HG02588 (cell line): ENCODE measurements at regions not wholly inside any gene's neighbourhood (a gene's known extent, or its start where the extent isn't known, plus 50 kb on each side); places are given as distances from the start of the nearest gene placed in this dataset.

ENCODE experiments used
- ATAC-seq: cut with Tn5 transposase; IDR thresholded peaks from one replicate; pipeline ENCODE4 v1.9.1; 2021; ENCODE audit warnings: mild to moderate bottlenecking, moderate library complexity; ENCODE audit not compliant: unreplicated experiment

DNA sequence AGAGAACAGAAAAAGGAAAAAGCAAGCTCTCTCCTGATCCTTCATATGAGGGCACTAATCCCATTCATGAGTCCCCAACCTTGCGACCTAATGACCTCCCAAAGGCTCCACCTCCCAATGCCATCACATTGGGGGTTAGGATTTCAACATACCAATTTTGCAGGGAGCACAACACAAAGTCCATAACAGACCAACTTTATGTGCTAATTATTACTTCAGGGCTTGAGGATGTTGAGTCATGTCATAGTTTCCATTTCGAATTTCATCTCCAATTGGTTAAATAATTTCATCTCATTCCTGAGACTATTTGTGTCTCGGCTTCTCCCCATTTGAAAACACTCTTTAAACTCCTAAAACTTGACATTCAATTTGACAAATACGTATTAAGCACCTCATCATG is 69.9 kb upstream of the KLF7 start:
- no peak for ATAC-seq

DNA sequence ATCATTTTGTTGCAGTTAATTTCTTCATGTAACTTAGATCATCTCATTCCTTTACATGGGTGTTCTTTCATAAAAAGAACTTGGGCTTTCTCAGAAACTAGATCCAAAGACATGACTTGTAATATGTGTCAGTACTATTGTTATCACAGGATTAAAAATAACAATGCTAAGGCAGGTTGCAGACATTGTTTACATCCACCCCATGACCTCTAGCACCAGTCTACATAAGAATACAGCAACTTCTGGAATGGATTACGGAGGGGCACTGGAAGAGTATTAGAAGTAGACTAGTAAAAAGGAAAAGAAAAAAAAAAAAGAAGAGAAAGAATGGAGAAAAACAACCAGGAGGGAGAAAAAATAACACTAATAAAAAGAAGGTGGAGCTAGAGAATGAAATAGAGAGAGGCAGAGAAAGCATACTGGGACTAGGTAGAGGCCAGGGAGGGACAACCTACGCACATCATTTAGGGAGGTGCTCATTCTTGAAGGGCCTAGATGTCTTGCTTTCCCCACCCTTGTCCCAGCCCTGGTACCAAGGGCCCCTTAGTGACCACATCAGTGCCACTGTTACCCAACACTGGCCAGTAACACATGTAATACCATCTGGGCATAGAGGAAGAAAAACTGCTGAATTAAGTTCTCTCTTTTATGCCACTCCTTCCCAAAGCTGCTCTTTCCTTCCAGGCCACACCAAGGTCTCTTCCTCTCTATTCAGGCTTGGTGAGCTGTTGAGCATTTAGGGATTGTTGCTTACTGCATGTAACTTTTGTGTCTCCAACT is 70.6 kb upstream of the KLF7 start:
- ATAC-seq = no peak

DNA sequence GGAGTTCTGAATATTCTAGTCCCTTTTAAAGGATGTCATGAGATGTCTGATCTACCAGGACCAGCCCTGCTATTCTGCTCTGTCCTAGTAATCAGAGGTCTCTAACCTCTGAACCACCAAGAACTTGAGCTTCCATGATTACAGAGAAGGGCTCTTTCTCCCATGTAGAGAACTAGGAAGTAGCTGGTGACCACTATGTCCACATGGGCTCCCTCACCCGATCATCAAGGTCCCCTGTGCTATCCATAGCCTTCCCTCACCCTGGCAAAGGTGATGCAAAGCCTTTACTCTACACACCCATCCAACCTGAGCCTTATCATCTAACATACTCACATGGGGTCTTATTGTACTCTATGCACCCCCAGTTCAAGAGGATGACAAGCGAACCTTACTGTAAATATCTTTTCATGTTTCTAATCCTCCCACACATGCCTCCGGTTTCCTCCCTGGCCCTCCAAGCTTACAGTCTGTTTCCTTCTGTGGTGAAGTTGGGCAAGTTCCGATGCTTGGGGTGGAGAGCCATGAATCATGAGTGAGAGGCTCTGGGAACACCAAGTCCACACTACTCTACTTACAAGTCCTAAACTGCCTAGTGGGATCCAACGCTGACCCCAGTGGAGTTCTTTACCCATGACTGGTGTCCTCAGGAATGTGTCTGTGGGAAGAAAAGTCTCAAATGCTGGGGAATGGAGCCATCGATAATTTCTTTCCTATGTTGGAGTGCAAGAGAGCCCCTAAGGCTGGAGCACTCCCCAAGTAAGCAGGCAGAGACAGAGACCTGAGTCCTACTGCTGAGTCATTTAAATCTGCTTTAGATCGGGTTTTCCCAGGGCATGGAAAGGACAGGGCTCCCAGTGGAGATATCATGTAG is 73.3 kb upstream of the KLF7 start:
- ATAC-seq = no peak

DNA sequence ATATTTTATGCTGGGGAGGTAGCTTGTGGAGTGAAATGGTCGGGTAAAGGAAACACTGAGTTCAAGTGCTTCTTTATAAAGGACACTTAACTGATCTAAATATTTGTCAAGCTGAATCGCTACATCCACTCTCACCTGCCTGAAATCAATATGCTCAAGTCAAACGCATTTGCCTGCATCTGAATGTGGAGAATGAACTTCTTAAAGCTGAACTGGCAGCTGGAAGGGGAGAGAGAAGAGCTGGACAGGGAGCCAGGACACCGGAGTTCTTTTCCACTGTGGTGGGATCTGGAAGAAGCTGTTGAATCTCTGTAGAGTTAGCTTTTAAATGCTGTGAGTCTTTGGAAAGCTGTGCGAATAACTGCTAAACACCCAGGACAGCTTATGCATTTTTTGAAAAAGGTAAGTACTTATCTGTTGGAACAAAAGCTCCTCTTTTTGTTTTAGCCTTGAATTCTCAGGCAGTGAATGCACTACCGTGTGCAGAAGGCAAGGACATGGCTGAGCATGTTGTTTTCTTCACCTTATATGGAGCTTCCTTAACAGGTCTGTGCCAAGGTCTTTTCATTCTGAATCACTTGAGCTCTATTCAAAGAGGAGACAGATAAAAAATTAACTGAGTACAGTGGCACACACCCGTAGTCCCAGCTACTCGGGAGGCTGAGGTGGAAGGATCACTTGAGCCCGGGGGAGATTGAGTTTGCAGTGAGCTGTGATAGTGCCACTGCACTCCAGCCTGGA is 74.2 kb upstream of the KLF7 start:
- no peak for ATAC-seq

DNA sequence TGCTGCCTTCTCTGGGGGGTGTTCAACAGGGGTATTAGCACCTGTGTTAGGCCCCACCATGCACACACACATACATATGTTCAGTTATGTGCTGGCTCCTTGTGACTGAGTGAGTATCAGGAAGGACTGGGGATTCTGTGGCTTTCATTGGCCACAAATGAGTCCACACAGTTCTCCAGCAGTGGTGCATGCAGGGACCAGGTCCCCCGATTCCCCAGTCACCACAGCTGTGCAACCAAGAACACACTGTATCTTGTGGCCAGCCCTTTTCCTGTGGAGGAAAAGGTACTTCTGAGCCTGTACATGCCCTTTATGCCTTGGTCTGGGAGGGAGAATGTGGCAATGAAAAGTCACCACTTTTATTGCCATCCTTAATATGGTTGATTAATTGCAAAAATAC is 74.9 kb upstream of the KLF7 start:
- ATAC-seq = no peak

DNA sequence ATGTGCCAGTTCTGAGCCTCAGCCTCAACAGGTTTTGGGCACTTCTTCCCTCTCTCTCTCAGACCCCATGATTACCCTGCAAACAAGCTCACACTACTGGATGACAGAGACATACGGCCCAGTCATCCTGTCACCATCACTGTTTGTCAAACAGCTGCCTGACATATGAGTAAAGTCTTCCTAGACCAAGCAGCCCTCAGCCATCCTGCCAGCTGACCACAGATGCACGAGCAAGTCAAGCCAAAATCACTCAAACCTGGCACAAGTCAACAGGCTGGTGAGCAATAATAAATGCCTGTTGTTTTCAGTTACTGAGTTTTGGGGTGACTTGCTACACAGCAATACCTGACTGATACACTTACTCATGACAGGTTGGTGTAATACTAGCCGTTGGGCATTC is 75.5 kb upstream of the KLF7 start:
- ATAC-seq = no peak

DNA sequence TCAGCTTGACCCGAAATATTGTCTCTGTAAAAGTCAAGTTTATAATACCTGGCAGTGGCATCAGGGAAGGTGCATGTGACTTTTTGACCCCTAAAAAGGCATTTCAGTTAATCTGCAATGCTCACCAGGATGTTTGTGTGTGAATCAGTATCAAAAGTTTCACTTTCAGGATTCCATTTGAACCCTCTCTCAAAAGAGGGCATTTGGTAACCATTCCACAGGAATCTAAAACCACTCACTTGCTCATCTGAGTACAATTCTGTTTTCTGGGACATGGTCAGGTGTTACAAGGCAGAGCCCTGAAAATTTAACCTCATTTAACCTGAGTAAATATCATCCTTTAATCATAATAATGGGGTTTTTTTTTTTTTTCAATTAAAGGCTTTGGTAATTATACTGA is 77.9 kb upstream of the KLF7 start:
- ATAC-seq = no peak

DNA sequence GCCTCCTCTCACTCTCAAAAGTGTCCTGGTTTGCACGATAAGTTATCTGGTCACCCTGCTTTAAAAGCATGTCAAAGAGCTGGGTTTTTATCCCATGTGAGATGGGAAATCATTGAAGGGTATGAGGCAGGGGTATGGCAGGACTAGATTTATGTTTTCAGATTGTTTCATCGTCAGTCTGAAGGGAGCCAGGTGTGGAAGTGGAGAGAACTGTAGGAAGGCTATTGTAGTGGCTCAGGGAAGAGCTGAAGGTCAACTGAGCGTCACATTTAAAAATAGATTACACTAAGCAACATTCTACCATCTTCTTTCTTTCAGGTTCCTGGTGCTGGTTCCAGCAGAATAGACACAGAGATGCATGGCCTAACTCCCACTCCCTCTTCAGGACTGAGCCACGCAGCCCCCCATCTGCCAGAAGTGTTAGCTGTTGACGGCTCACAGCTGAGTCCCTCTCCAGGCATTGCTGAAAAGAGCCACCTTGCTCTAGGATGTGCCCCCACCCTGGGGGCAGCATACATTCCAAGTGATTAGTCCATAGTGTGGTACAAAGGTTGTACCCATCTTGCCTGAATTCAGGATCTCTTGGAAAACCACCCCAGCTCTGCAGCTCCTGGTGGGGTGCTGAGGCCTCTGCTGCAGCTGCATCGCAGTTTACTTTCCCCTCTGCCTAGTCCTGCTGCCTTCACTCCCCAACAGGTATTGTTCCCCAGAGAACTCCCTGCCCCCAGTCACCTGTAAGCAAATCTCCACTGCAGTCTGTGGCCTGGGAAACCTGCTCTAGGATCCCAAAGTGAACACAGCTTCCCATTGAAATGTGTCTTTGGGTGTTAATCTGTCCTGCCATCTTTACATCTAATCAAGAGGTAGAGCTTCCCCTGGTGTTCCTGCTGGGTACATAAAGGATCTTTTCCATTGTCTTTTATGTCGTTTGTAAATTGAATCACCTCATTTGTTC is 79.5 kb upstream of the KLF7 start:
- no peak for ATAC-seq

DNA sequence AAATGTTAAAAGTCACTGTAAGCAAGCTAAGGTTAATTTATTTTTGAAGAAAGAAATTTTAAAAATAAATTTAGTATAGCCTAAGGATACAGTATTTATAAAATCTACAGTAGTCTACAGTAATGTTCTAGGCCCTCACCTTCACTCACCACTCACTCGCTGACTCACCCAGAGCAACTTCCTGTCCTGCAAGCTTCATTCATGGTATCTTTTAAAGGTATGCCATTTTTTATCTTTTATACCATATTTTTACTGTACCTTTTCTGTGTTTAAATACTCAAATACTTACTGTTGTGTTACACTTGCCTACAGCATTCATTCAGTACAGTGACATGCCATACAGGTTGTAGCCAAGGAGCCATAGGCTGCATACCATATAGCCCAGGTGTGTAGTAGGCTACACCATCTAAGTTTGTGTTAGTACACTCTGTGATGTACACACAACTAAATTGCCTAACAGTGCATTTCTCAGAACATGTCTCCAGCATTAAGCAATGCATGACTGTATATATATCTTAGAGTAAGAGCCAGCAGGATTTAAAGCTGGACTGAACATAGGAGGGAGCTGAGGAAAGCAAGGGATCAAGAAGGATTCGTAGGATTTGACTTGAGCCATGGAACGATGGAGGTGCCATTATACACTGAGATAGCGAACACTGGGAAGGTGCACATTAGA is 83.1 kb upstream of the KLF7 start:
- ATAC-seq = no peak

DNA sequence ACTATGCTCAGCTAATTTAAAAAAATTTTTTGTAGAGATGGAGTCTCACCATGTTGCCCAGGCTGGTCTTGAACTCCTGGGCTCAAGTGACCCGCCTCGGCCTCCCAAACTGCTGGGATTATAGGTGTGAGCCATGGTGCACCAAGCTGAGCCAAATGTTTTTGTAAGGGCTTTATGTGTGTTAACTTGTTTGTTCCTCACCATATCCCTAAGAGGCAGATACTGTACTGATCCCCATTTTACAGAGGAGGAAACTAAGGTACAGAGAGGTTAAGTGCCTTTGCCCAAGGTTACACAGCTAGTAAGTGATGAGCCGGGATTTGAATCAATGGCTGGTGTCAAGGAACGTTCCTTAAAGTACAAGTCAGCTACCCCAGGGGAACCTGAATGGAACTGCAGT is 85.3 kb upstream of the KLF7 start:
- ATAC-seq = no peak

DNA sequence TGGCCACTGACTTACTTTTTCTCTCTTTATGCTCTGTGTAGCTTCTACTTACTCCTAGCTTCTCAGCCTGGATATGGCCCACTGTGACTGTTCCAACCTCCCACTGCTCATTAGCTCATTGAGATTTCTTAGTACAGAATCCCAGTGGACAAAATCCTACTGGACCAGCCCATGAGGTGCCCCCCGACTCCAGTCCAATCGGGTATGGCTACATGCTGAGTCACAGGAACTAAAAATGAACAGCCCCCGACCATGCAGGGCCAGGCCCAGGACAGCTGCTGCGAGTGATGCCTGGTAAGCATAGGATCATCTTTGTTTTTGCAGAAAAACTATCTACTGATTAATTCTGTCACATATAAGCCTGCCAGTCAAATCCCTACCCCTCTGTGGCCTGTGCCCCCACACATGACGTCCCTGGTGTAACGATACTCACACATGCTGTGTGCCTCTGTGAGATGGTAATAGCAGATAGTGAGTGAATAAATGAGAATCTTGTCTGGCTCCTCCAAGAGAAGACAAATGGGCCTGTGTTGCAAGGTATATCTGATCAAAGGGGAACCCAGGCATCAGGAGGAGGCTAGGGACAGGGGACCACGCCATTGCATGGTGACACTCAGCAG is 85.9 kb upstream of the KLF7 start:
- no peak for ATAC-seq

DNA sequence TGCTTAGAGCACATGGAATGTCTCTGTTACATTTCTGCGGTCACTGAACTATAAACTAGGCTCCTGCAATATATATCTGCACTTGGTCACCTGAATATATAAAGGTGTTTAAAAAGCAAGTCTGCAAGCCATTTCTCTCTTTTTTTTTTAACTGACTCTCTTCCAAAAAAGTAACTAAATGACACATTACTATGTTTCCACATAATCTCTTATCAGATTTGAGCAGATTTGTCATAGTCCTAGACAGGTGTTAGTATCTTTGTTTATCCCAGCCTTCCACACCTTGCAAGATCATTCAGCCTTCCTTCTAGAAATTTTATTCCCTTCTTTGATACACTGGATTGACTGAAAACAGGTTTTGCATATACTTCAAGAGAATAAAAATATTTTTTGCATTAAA is 86.7 kb upstream of the KLF7 start:
- ATAC-seq = no peak

DNA sequence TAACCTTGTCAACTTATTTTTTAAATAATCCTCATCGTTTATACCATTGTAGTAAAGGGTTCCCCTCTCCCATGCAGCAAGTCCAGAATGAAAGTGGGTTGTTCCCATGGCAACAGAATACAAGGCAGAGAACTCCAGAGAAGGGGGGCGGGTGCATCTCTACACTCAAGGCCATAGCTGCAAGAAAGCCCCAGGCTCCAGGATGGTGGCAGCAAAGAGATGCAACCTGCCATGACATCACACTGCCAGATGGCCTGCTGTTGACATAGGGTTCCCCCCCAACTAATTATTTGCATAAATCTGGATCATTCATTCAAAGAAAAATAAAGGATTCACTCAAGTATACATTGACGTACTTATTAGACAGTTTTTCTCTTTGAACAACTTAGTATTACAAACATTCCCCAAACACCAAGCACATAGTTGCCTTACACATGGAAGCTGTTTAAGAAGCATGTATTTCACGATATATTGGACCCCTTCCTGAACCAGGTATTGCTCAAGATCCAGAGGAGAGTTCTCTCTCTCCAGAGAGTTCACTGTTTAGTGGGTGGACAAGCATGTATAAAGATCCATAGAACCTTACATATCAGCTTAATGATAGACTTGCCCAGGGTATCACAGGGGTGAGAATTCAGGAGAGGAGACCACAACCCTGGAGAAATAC is 87.4 kb upstream of the KLF7 start:
- ATAC-seq = no peak

DNA sequence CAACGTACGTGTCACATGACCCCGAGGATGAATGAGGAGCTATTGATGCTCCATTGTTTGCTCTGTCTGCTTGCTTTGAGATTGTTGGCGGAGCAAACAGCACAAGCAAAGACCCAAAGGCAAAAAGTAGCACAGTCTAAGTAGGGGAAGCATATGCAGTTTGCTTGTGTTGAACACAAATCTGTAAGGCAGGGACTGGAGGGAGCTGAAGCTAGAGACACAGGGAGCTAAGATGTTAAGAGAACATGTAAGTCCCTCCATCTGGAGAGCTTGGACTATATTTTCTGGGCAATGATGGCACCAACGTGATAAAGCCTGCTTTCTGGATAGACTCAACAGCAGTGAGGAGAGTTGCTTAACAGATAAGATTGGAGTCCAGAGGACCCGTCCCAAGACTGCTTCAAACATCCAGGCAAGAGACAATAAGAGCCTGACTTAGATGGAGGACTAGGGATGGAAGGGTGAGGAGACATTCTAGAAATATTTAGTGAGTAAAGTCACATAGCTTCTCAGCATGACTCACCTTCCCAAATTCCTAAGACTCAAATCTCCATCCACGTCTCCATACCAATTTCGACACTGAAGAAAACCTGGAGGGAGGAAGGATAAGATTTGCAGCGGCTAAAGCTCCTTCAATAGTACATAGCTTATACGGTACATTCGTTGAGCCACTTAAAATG is 88.1 kb upstream of the KLF7 start:
- ATAC-seq = no peak

DNA sequence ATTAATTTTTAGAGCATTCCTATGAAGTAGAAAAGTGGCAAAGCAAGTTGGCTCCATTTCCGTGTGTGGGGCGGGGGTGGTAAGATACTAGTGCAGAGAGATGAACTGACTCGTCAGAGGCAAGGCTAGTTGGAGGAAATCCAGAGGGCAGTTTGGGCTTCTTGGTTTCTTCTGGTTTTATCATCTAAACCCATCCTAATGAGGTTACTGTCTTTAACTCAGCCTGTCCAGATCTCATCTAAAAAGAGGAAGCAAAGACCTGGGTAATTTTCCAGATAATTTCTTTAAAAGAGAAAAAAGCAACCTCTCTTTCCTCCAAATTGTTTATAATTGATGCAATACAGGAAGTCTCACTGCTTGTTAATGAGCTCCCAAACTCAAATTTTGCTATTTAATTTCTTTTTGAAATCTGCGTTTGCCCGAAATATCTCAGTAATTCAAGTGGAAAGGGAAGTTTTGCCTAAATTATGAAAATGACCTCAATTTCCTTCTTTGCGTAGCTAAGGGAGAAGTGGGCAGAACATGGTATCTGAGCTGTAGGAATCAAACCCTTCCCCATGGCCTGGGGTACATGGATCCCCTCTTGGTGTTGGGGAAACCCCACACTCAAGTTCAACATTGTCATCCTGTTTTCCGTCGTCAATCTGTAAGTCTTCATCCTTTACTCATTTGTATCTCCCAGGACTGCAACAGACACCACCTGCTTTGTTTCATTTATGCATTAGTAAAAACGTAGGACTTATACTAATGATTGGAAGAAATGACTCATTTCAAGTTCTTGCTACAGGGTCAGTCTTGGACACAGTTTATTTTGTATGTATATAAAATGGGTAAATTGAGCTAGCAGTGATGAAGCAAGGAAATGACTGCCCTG is 89.1 kb upstream of the KLF7 start:
- ATAC-seq = no peak

DNA sequence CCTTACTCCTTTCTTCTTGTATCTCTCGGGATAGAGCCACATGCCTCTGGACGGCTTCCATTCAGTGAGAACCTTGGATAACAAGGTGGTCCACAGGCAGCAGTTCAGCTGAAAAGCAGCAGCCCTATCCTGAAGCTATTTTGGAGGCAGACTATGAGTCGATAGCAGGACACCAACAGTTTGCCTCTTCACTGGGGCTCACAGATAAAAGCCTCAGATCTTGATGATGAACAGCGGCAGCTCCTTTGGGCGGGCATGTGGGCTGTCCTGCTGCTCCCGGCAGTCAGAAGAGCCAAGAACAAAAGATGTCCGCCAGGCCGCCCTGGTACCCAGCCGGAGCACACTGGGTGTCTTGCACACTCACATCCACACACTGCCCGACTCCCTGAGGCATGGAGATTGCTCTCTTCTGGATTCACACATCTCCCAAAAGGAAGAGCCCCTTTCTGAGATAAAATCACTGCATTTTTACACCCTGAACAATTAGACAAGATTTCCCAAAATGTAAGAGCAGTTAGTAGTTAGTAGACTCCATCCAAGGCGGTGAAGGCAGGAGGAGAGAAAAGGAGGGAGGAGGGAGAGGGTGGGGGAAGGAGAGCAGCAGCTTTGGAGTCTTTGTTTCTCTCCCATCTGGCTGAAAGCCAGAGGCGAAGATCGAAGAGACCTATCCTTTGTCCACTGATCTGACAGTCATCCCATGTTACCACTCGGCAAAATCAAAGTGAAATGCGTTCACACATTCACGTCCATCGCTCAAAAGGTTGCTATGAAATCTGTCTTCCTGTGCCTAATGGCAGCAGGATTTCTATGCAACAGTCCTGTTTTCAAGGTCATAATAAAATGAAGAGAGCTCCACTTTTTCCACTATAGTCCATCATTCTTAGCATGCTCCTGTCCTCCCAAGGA is 90.1 kb upstream of the KLF7 start:
- no peak for ATAC-seq
